OCI-LY1 (cell line): ENCODE measurements at regions not wholly inside any gene's neighbourhood (a gene's known extent, or its start where the extent isn't known, plus 50 kb on each side); places are given as distances from the start of the nearest gene placed in this dataset.

Experiments
- EZH2 ChIP-seq: fragments of 200-600 bp; sonication (generic), shearing (Covaris generic); IDR thresholded peaks from 2 replicates; pipeline ENCODE4 v1.8.0; 2017; ENCODE audit warnings: borderline replicate concordance, mixed run types, mild to moderate bottlenecking, antibody characterized with exemption, low read length, moderate library complexity, mixed read lengths
- TF ChIP-seq, protein P1 (sequence below): fragments of 200-600 bp; sonication (generic), shearing (Covaris generic); IDR thresholded peaks from 2 replicates; pipeline ENCODE4 v1.5.1; 2017; ENCODE audit warnings: mild to moderate bottlenecking, antibody characterized with exemption, low read length, moderate library complexity, mixed read lengths

DNA sequence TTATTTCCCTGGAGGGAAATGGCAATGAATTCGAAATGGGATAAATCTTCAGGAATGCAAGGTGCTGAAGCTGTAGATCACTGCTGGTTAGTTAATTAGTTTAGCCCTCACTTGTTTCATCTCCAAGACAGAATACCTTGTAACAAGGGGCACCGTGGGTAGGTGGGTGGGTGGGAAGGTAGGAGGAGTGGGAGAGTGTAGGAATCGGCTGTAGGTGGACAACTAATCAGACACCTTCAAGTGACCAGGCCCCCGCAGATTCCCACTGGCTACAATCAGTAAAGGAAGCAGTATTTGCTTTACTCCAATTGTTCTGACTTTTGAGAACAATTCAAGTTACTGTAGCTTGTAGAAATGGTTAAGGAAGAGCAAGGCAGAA, 293.7 kb downstream of the TLE1 start:
- TF ChIP-seq, protein P1, sequence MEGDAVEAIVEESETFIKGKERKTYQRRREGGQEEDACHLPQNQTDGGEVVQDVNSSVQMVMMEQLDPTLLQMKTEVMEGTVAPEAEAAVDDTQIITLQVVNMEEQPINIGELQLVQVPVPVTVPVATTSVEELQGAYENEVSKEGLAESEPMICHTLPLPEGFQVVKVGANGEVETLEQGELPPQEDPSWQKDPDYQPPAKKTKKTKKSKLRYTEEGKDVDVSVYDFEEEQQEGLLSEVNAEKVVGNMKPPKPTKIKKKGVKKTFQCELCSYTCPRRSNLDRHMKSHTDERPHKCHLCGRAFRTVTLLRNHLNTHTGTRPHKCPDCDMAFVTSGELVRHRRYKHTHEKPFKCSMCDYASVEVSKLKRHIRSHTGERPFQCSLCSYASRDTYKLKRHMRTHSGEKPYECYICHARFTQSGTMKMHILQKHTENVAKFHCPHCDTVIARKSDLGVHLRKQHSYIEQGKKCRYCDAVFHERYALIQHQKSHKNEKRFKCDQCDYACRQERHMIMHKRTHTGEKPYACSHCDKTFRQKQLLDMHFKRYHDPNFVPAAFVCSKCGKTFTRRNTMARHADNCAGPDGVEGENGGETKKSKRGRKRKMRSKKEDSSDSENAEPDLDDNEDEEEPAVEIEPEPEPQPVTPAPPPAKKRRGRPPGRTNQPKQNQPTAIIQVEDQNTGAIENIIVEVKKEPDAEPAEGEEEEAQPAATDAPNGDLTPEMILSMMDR, result no peak
- no peak for TF ChIP-seq EZH2
